Astrocyte of the spinal cord (primary cell): ENCODE measurements at regions not wholly inside any gene's neighbourhood (a gene's known extent, or its start where the extent isn't known, plus 50 kb on each side); places are given as distances from the start of the nearest gene placed in this dataset.

Experiments
- DNase-seq: peaks from one replicate; pipeline ENCODE4 v3.0.0; 2011; ENCODE audit warnings: low read depth, low spot score
- H3K4me3 ChIP-seq: 2 replicates; pipeline ENCODE4 v1.5.1; 2011; ENCODE audit warnings: low read depth, mild to moderate bottlenecking, low read length, moderate library complexity
- CTCF ChIP-seq: IDR thresholded peaks from 2 replicates; pipeline ENCODE4 v1.5.1; 2012; ENCODE audit warnings: low read depth, mild to moderate bottlenecking, low read length, inconsistent platforms
- in situ Hi-C: cut with HindIII; loops from 2 replicates; pipeline ENCODE4 v1.10.0; 2017; ENCODE audit warnings: low sequenced_read_pairs

- DNase-seq = no peak
- in situ Hi-C loops = no loop called here
- no peak for TF ChIP-seq CTCF
- no peak overlapping the region for H3K4me3 ChIP-seq
These were observed 409.5 kb upstream of the GRIA1 start for GRCh38 chr5:153080940-153081339.

- no peak overlapping the region for H3K4me3 ChIP-seq
- no peak for DNase-seq
- in situ Hi-C loops = no loop called here
- TF ChIP-seq CTCF = no peak
These were observed 409.1 kb upstream of the GRIA1 start for GRCh38 chr5:153081385-153081784.

GRCh38 chr5:153084511-153084910 lies 406.0 kb upstream of the GRIA1 start:
- no peak for TF ChIP-seq CTCF
- DNase-seq = no peak
- H3K4me3 ChIP-seq = no peak overlapping the region
- in situ Hi-C loops = no loop called here

GRCh38 chr5:153086486-153086885 lies 404.0 kb upstream of the GRIA1 start:
- in situ Hi-C loops = no loop called here
- TF ChIP-seq CTCF = no peak
- H3K4me3 ChIP-seq = no peak overlapping the region
- no peak for DNase-seq

- no peak for TF ChIP-seq CTCF
- in situ Hi-C loops = no loop called here
- DNase-seq = no peak
- no peak overlapping the region for H3K4me3 ChIP-seq
These were observed 401.9 kb upstream of the GRIA1 start for GRCh38 chr5:153088538-153088937.

- TF ChIP-seq CTCF = no peak
- DNase-seq = no peak
- in situ Hi-C loops = no loop called here
- H3K4me3 ChIP-seq = no peak overlapping the region
These were observed 396.1 kb upstream of the GRIA1 start for GRCh38 chr5:153094333-153094732.

GRCh38 chr5:153096381-153096780 lies 394.1 kb upstream of the GRIA1 start:
- in situ Hi-C loops = no loop called here
- no peak for DNase-seq
- TF ChIP-seq CTCF = no peak
- no peak overlapping the region for H3K4me3 ChIP-seq
